NCI-H1105 (cell line): ENCODE measurements at regions not wholly inside any gene's neighbourhood (a gene's known extent, or its start where the extent isn't known, plus 50 kb on each side); places are given as distances from the start of the nearest gene placed in this dataset.
"Not testable (repeated sequence)": the region's sequence is repeated elsewhere in the genome, so short reads cannot be mapped to it uniquely, and the experiment has no call there.

Source experiments
- DNase-seq: peaks from one replicate; lab custom pipeline; 2025; lab: John Stamatoyannopoulos, UW

- DNase-seq, result not testable (repeated sequence)
These were observed 104.3 kb downstream of the MTPN start for GRCh38 chr7:135872861-135873260.

GRCh38 chr7:135862586-135863340 is 114.2 kb upstream of the FAM180A start:
- DNase-seq, result no peak

- DNase-seq, result no peak
These were observed 110.9 kb upstream of the FAM180A start for GRCh38 chr7:135859538-135859937.

GRCh38 chr7:135858851-135859250 is 110.2 kb upstream of the FAM180A start:
- no peak for DNase-seq

- no peak for DNase-seq
These were observed 109.8 kb upstream of the FAM180A start for GRCh38 chr7:135858379-135858778.

GRCh38 chr7:135857519-135858274 is 109.1 kb upstream of the FAM180A start:
- DNase-seq, result no peak

- DNase-seq, result no peak
These were observed 107.9 kb upstream of the FAM180A start for GRCh38 chr7:135856356-135857144.

GRCh38 chr7:135855846-135856245 is 107.2 kb upstream of the FAM180A start:
- DNase-seq, result no peak

GRCh38 chr7:135853499-135853898 is 104.9 kb upstream of the FAM180A start:
- no peak for DNase-seq

- DNase-seq, result no peak
These were observed 104.4 kb upstream of the FAM180A start for GRCh38 chr7:135853008-135853407.

- DNase-seq, result no peak
These were observed 98.6 kb upstream of the FAM180A start for GRCh38 chr7:135847242-135847641.

- no peak for DNase-seq
These were observed 97.7 kb upstream of the FAM180A start for GRCh38 chr7:135846339-135846738.

GRCh38 chr7:135845415-135846075 is 96.9 kb upstream of the FAM180A start:
- DNase-seq, result no peak

- no peak for DNase-seq
These were observed 96.3 kb upstream of the FAM180A start for GRCh38 chr7:135844903-135845302.

GRCh38 chr7:135843214-135843613 is 94.6 kb upstream of the FAM180A start:
- DNase-seq, result no peak

- DNase-seq, result no peak
These were observed 94.0 kb upstream of the FAM180A start for GRCh38 chr7:135842446-135843179.

- no peak for DNase-seq
These were observed 92.0 kb upstream of the FAM180A start for GRCh38 chr7:135840591-135840990.

GRCh38 chr7:135837675-135838074 is 89.1 kb upstream of the FAM180A start:
- DNase-seq, result no peak

- no peak for DNase-seq
These were observed 85.7 kb upstream of the FAM180A start for GRCh38 chr7:135834266-135834665.

GRCh38 chr7:135833642-135834041 is 85.0 kb upstream of the FAM180A start:
- DNase-seq, result no peak

- DNase-seq, result no peak
These were observed 83.0 kb upstream of the FAM180A start for GRCh38 chr7:135831455-135832195.
